ENCODE measurements at regions not wholly inside any gene's neighbourhood (a gene's known extent, or its start where the extent isn't known, plus 50 kb on each side); places are given as distances from the start of the nearest gene placed in this dataset.

DNA sequence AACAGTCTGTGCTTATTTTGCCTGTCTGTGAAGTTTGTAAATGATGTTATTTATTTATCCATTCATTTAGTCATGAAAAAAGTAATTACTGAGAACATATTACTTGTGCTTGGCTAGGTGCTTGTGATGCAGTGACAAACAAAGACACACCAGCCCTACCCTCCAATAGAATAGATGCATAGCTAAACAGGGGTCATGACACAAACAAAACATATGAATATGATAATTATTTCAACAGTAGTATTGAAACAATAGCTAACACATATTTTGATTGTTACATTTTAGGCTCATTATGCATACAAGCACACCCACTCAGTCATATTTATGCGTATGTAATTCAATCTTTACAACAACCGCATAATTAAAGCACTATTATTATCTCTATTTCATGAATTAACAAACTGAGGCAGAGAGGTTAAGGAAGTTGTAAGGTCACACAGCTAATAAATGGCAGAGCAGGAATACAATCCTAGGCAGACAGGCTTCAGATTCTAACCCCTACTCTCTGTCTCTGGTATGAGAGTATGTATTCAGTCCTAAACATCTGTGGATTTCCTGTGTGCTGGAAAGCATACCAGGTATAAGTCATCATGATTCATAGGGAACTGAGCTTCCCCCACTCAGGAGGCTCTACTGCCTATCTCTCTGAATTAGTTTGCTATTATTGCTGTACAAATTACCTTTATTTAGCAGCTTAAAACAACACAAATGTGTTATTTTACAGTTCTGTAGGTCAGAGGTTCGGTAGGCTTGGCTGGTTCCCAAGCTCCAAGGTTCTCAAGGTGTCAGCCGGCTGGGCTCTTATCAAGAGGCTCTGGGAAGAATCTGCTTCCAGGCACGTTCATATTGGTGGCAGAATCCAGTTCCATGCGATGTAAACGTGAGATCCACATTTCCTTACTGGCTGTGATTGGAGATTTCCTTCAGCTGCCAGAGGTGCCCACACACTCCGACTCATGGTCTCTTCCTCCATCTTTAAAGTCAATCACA lies 509.4 kb downstream of the GALC start:
- POLR2A ChIA-PET: no interaction called here
- dilution Hi-C loops (cut with MboI; ENCODE audit: extremely low pct_ligation_motif_present, low sequenced_read_pairs): no loop called here
- Histone ChIP-seq H3K27ac (ENCODE audit: insufficient read depth, low read depth, low read length) (no peak overlapping the region), H3K9me1 (replicated peaks; ENCODE audit: control insufficient read depth, extremely low read depth, insufficient read depth, low read length) (no peaks in the 10 kb centered on the region), H3K36me3 (ENCODE audit: control insufficient read depth in 2 of 2, extremely low read depth in 1 of 2, insufficient read depth in 2 of 2, low read length in 2 of 2) (no peaks in the 10 kb centered on the region), H3K9ac (replicated peaks; ENCODE audit: extremely low read depth, insufficient read depth, low read length) (no peak overlapping the region), H3K4me3 (replicated peaks in 1 of 3; ENCODE audit: insufficient read depth in 1 of 3, low read depth in 1 of 3, low read length in 3 of 3) (no peak overlapping the region), H4K20me1 (replicated peaks; ENCODE audit: control insufficient read depth, extremely low read depth, insufficient read depth, low read length) (no peaks in the 10 kb centered on the region), H3K9me3 (replicated peaks; ENCODE audit: control insufficient read depth, insufficient read depth, low read length) (peaks cover 1% of the 10 kb centered on the region), H3K27me3 (ENCODE audit: control insufficient read depth in 2 of 2, insufficient read depth in 2 of 2, low read length in 2 of 2) (no peaks in the 10 kb centered on the region), H2AFZ (ENCODE audit: low read depth, low read length) (no peak overlapping the region), H3K4me1 (ENCODE audit: control insufficient read depth, extremely low read depth, insufficient read depth, low read length) (no peaks in the 10 kb centered on the region), H3K4me2 (ENCODE audit: insufficient read depth, low read length) (no peak overlapping the region), H3K79me2 (ENCODE audit: control insufficient read depth, insufficient read depth, low read length) (no peaks in the 10 kb centered on the region)
- DNase-seq (ENCODE audit: low read depth, low spot score) (no peak), FAIRE-seq (no peak)
- intact Hi-C loops (cut with micrococcal nuclease): no loop called here
- CTCF ChIA-PET: no interaction called here
- TF ChIP-seq, protein P1, sequence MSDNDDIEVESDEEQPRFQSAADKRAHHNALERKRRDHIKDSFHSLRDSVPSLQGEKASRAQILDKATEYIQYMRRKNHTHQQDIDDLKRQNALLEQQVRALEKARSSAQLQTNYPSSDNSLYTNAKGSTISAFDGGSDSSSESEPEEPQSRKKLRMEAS (IDR thresholded peaks at IDR 0.05; ENCODE audit: insufficient read depth, insufficient read length): no peak
- no peak for TF ChIP-seq FOS (IDR thresholded peaks at IDR 0.05; ENCODE audit: borderline replicate concordance, insufficient read depth, low read length)
- no peak for TF ChIP-seq POLR2A (IDR thresholded peaks at IDR 0.05; ENCODE audit: low read depth, low read length)
- TF ChIP-seq GATA2 (IDR thresholded peaks at IDR 0.05; ENCODE audit: insufficient read depth, insufficient read length, low read depth, low read length): no peak
- TF ChIP-seq EZH2 (IDR thresholded peaks at IDR 0.05; ENCODE audit: borderline replicate concordance, low read depth, low read length, severe bottlenecking): no peak
- TF ChIP-seq, protein P2, sequence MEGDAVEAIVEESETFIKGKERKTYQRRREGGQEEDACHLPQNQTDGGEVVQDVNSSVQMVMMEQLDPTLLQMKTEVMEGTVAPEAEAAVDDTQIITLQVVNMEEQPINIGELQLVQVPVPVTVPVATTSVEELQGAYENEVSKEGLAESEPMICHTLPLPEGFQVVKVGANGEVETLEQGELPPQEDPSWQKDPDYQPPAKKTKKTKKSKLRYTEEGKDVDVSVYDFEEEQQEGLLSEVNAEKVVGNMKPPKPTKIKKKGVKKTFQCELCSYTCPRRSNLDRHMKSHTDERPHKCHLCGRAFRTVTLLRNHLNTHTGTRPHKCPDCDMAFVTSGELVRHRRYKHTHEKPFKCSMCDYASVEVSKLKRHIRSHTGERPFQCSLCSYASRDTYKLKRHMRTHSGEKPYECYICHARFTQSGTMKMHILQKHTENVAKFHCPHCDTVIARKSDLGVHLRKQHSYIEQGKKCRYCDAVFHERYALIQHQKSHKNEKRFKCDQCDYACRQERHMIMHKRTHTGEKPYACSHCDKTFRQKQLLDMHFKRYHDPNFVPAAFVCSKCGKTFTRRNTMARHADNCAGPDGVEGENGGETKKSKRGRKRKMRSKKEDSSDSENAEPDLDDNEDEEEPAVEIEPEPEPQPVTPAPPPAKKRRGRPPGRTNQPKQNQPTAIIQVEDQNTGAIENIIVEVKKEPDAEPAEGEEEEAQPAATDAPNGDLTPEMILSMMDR (IDR thresholded peaks at IDR 0.05; ENCODE audit: extremely low read depth in 1 of 2, insufficient read depth in 1 of 2, low read depth in 1 of 2, low read length in 2 of 2): no peak
- no peak for TF ChIP-seq MYC (IDR thresholded peaks at IDR 0.05; ENCODE audit: low read depth, low read length)
- TF ChIP-seq JUN (IDR thresholded peaks at IDR 0.05; ENCODE audit: borderline replicate concordance, insufficient read depth, insufficient read length, low read depth): no peak
- no peak for TF ChIP-seq POLR2AphosphoS5 (IDR thresholded peaks at IDR 0.05; ENCODE audit: insufficient read depth, low read depth, low read length)
- no TSS peak for BruUV-seq (replicated peaks)
